Transverse colon (tissue), 4 donors: ENCODE measurements at regions not wholly inside any gene's neighbourhood (a gene's known extent, or its start where the extent isn't known, plus 50 kb on each side); places are given as distances from the start of the nearest gene placed in this dataset.

Experiments used
- CTCF ChIP-seq, 5 experiments: fragments of 200-600 bp in 3 of 5; fragments of 450-650 bp in 2 of 5; sonication (generic) in 3 of 5; IDR thresholded peaks; 1 replicate in 2 of 5; 2 replicates in 3 of 5; pipeline ENCODE4 v1.5.1; 2016 to 2017; ENCODE audit warnings: antibody characterized with exemption in 5 of 5, inconsistent platforms in 3 of 5, mild to moderate bottlenecking in 2 of 5, moderate library complexity in 1 of 5
- POLR2A ChIP-seq: fragments of 450-650 bp; IDR thresholded peaks from one replicate; pipeline ENCODE4 v1.6.1; 2016; ENCODE audit warnings: antibody characterized with exemption, mild to moderate bottlenecking, moderate library complexity
- POLR2AphosphoS5 ChIP-seq, 3 donors: sonication (generic); formaldehyde crosslinking; IDR thresholded peaks; one replicate each; pipeline ENCODE4 v1.6.1; 2016; ENCODE audit warnings: antibody characterized with exemption in 3 of 3

GRCh38 chr10:37707829-37708578, 149.4 kb downstream of the ZNF248 start:
- TF ChIP-seq POLR2AphosphoS5 (IDR thresholded peaks at IDR 0.05) (no peak), POLR2A (no peak), CTCF (IDR thresholded peaks at IDR 0.05) (no peak)
